ENCODE measurements at regions not wholly inside any gene's neighbourhood (a gene's known extent, or its start where the extent isn't known, plus 50 kb on each side); places are given as distances from the start of the nearest gene placed in this dataset.

DNA sequence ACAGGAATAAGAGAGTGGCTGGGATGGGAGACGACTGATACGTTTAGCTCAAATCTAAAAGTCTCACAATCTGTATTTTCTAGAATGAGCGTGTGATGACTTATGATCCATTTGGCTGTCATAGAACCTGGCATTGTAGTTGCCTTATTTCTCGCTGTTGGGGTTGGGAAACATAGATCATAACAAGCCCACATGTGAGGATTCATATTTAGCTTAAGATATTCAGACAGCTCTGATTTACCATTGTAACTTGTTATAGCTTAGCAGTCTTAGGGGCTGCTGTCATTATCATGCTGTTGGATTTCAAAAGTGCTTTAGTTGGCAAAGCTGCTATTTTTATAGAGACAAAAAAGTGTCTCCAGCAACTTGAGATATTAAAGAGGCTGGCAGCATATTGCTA lies 871.3 kb downstream of the ZPLD1 start:
- TF ChIP-seq, protein P1, sequence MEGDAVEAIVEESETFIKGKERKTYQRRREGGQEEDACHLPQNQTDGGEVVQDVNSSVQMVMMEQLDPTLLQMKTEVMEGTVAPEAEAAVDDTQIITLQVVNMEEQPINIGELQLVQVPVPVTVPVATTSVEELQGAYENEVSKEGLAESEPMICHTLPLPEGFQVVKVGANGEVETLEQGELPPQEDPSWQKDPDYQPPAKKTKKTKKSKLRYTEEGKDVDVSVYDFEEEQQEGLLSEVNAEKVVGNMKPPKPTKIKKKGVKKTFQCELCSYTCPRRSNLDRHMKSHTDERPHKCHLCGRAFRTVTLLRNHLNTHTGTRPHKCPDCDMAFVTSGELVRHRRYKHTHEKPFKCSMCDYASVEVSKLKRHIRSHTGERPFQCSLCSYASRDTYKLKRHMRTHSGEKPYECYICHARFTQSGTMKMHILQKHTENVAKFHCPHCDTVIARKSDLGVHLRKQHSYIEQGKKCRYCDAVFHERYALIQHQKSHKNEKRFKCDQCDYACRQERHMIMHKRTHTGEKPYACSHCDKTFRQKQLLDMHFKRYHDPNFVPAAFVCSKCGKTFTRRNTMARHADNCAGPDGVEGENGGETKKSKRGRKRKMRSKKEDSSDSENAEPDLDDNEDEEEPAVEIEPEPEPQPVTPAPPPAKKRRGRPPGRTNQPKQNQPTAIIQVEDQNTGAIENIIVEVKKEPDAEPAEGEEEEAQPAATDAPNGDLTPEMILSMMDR (IDR thresholded peaks at IDR 0.05; ENCODE audit: insufficient read depth, low read depth, low read length, missing control alignments): no peak
- no peak overlapping the region for H3K4me3 ChIP-seq (ENCODE audit: low read length)
- DNase-seq (ENCODE audit: low read depth): no peak

DNA sequence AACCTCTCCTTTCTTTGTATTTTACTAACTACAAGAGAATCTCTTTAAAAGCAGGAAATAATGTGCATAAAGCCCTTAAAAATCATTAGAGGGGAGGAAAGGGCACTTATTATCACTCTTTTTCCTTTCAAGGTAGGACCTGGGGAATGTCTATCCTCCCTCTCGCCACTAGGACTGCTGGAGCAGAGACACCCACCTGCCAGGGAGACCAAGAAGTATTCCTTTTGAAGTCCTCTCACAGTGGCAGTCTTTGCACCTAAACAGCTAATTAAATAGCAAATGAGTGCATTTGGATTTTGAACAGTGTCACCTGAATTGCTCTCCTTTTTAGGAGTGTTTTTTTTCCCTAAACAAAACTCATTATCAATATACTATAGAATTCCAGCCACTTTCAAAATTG lies 874.1 kb downstream of the ZPLD1 start:
- no peak overlapping the region for H3K4me3 ChIP-seq (ENCODE audit: low read length)
- TF ChIP-seq, protein P1 (IDR thresholded peaks at IDR 0.05; ENCODE audit: insufficient read depth, low read depth, low read length, missing control alignments): peak; percentile 10
- no peak for DNase-seq (ENCODE audit: low read depth)

DNA sequence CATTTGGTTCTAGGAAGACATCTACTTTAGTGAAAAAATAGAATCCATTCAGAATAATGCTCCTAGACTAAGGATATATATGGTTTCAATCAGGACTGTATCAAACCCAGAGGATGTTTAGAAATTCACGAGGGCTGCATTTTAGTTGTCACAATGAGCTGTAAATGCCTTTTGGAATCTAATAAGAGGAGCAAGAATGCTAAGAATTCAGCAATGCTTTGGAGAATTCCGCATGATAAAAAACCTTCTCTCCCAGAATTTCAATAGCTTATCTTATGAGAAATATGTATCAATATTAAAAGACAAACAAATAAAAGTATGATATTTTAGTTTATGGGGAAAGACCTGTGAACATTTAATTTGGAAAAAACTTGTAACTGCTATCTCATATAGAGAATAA lies 885.1 kb downstream of the ZPLD1 start:
- DNase-seq (ENCODE audit: low read depth): no peak
- H3K4me3 ChIP-seq (ENCODE audit: low read length): no peak overlapping the region
- TF ChIP-seq, protein P1 (IDR thresholded peaks at IDR 0.05; ENCODE audit: insufficient read depth, low read depth, low read length, missing control alignments): no peak

DNA sequence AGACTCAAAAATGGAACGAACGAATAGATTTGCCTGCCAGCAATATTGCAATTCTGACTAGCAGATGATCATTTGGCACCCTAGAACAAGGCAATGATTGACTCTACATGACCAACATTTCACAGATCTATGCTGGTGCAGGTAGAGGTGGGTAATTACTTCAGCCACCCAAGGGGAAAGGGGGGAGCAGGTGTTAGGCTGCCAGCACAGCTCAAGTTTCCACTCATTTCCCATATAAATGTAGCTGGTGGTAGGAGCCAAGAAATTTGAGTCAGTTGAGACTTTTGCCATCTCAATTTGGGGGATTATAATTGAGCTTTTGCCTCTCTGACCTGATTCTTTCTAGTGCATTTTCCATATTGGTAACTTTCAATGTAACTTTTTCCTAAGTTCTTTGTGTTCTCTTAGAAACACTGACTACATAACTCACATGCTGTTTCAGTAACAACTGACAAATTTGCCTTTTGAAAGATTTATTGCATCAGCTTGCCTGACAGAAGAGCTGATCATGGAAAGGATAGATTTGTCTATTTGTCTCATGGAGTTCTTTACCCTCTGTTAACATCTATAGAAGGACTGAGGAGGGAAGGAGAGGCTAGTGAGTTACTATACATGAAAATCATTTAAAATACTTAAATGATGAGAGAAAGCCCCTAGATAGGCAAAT lies 902.5 kb downstream of the ZPLD1 start:
- TF ChIP-seq, protein P1 (IDR thresholded peaks at IDR 0.05; ENCODE audit: insufficient read depth, low read depth, low read length, missing control alignments): no peak
- DNase-seq (ENCODE audit: low read depth): no peak
- no peak overlapping the region for H3K4me3 ChIP-seq (ENCODE audit: low read length)

DNA sequence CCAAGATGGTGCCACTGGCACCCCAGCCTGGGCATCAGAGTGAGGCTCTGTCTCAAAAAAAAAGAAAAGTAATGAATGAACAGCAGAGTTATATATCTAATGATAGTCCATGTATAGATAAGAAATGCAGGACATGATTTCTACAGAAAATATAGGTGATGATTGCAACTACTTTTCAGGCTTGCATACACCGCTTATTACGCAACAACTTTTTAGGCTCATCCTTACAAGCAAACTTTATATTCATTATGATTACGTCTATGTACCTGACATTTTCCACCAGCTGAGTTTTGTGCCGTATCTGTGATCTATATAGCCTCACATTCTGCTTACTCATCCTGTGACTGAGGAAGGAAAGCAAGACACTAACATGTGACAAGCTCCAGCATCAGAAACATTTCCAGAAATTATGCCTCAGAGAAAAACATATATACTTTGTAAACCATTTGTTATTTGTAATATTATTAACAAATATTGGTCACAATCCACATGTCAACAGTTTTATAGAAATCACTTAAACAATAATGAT lies 906.3 kb downstream of the ZPLD1 start:
- TF ChIP-seq, protein P1 (IDR thresholded peaks at IDR 0.05; ENCODE audit: insufficient read depth, low read depth, low read length, missing control alignments): no peak
- DNase-seq (ENCODE audit: low read depth): no peak

DNA sequence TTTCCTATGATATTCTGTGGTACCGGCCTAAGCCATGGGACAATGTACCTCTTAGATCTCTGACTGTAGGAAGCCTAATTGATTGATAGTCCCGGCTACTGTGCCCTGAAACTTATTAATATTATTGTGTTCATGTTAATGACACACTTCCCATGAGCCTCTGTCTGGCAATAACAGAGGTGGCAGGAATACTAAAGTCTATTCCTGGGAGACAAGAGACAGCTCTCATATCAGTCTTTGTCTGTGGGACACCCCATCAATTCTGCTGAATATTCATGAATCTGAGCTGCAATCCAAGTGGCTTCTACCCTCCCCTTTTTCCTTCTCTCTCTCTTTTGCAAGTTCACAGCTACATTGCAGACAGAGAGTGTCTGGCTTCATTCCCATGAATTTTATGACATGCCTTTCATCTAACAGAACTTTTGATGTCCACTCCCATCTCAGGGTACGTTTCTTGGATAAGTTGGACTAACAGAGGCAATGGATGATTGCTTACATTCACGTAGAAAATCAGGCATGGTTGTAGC lies 907.5 kb downstream of the ZPLD1 start:
- DNase-seq (ENCODE audit: low read depth): no peak
- H3K4me3 ChIP-seq (ENCODE audit: low read length): no peak overlapping the region
- TF ChIP-seq, protein P1 (IDR thresholded peaks at IDR 0.05; ENCODE audit: insufficient read depth, low read depth, low read length, missing control alignments): no peak

More for the DNA sequence above, 906.3 kb downstream of the ZPLD1 start:
- H3K4me3 ChIP-seq (ENCODE audit: low read length): no peak overlapping the region

DNA sequence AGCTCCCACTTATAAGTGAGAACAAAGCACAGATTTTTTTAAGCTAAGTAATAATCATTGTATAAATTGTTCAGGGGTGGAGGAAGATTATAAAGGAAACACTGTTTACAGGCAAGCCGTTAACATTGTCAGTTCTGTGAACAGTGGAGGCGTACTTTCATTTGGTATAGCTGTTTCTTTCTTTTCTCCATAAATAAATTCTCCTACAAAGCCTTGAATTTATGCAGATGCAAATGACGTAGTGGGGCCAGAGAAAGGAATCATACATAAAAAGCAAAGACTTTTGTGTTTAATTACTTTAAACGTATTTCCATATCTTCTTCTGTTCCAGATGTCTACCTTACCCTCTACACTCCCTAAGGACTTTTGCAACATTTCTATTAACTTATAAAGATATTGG lies 914.9 kb downstream of the ZPLD1 start:
- TF ChIP-seq, protein P1 (IDR thresholded peaks at IDR 0.05; ENCODE audit: insufficient read depth, low read depth, low read length, missing control alignments): no peak
- H3K4me3 ChIP-seq (ENCODE audit: low read length): no peak overlapping the region
- no peak for DNase-seq (ENCODE audit: low read depth)
